ENCODE measurements at regions not wholly inside any gene's neighbourhood (a gene's known extent, or its start where the extent isn't known, plus 50 kb on each side); places are given as distances from the start of the nearest gene placed in this dataset.
"Not testable (repeated sequence)": the region's sequence is repeated elsewhere in the genome, so short reads cannot be mapped to it uniquely, and the experiment has no call there.

GRCh38 chr9:39503178-39503577 lies 147.7 kb downstream of the SPATA31A1 start:
- not testable (repeated sequence) for TF ChIP-seq POLR2A, CTCF (IDR thresholded peaks at IDR 0.05)

All from upper lobe of left lung (tissue), 4 donors.